ENCODE measurements at regions not wholly inside any gene's neighbourhood (a gene's known extent, or its start where the extent isn't known, plus 50 kb on each side); places are given as distances from the start of the nearest gene placed in this dataset.
"Not testable (repeated sequence)": the region's sequence is repeated elsewhere in the genome, so short reads cannot be mapped to it uniquely, and the experiment has no call there.

DNA sequence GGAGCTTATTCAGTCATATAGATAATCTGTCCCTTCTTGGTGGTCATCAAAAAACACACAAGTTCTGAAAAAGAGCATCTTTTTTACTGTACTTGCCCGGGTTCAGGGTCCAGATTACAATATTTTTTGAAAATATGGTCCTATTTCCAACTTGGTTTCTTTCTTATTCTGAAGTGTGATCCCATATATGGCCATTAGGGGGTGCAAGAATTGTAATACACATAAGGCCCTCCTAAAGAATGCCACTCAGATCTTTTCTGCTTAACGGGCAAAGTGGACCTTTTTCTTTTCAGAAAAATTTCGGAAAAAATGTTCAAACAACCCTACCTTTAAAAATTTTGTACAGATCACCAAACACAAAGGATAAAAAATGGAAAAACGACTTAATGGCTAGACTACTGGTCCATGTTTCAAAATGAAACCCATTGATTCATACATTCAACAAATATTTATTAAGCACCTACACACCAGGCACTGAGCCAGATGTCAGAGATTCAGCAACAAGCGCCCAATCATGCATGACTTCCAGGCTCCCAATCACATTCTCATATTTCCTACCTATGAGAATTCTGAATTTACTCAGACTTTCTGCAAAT, 102.0 kb upstream of the MYRIP start:
- H3K36me3 ChIP-seq (ENCODE audit: control insufficient read depth in 2 of 2, insufficient read depth in 1 of 2, low read length in 2 of 2), result no peaks in the 10 kb centered on the region
- POLR2A ChIA-PET, result no interaction called here
- CTCF ChIA-PET, result interaction anchor here (0.6 to 1.2 kb wide), 3 partner anchors 23 to 463 kb away, joined by 3 to 6 read pairs (median 3); no protein-coding TSS in a partner anchor
- no peak overlapping the region for H3K27ac ChIP-seq (ENCODE audit: extremely low read depth, low read depth, low read length)
- TF ChIP-seq ZNF792 (tag by site-specific recombination; IDR thresholded peaks at IDR 0.05) (no peak), ZNF184 (tag by site-specific recombination; IDR thresholded peaks at IDR 0.05) (no peak), ZNF654 (tag by site-specific recombination; IDR thresholded peaks at IDR 0.05; ENCODE audit: low read depth) (peak; percentile 17; the same call in 1 of the 2 replicates)
- no peak overlapping the region for H3K4me3 ChIP-seq (ENCODE audit: low read depth, low read length)
- H3K9me3 ChIP-seq (ENCODE audit: control insufficient read depth, insufficient read depth, low read depth, low read length), result no peaks in the 10 kb centered on the region
- no peaks in the 10 kb centered on the region for H3K4me1 ChIP-seq (ENCODE audit: control insufficient read depth, insufficient read depth, low read length)

DNA sequence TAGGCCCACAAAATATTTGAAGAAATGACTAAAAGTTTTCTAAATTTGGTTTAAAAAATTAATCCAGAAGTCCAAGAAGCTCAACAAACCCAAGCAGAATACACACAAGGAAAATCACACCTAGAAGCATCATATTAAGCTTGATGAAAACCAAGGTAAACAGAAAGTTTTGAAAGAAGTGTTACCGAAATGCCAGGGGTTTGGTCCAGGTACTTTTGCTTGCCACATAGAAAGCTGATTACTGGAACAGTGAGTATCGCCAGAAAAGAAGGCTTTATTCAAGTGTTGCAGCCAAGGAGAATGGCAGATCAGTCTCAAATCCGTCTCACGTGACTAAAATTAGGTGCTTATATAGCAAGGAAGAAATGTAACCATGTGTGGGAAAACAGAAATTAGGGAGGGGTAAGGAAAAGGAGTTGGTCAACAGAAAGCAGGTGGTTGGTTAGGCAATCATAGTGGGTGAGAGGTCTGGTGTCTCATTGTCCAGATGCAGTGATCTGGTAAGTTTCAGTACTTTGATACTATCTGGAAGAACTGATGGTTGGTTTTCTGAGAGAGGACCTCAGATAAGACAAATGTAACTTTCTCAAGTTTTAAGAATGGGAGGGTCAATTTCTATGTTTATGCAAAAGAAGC, 96.9 kb upstream of the MYRIP start:
- no peak overlapping the region for H3K4me3 ChIP-seq (ENCODE audit: low read depth, low read length)
- no peaks in the 10 kb centered on the region for H3K36me3 ChIP-seq (ENCODE audit: control insufficient read depth in 2 of 2, insufficient read depth in 1 of 2, low read length in 2 of 2)
- POLR2A ChIA-PET, result no interaction called here
- H3K9me3 ChIP-seq (ENCODE audit: control insufficient read depth, insufficient read depth, low read depth, low read length), result no peaks in the 10 kb centered on the region
- TF ChIP-seq ZFP37 (tag by site-specific recombination; IDR thresholded peaks at IDR 0.05) (no peak), ZFHX2 (tag by site-specific recombination; conservative IDR thresholded peaks at IDR 0.05) (no peak), ZNF701 (tag by site-specific recombination; IDR thresholded peaks at IDR 0.05) (no peak), ZNF792 (tag by site-specific recombination; IDR thresholded peaks at IDR 0.05) (no peak), KLF1 (tag by site-specific recombination; IDR thresholded peaks at IDR 0.05) (no peak)
- TF ChIP-seq, protein P1, sequence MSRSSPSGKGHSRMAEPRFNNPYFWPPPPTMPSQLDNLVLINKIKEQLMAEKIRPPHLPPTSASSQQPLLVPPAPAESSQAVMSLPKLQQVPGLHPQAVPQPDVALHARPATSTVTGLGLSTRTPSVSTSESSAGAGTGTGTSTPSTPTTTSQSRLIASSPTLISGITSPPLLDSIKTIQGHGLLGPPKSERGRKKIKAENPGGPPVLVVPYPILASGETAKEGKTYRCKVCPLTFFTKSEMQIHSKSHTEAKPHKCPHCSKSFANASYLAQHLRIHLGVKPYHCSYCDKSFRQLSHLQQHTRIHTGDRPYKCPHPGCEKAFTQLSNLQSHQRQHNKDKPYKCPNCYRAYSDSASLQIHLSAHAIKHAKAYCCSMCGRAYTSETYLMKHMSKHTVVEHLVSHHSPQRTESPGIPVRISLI (tag by site-specific recombination; IDR thresholded peaks at IDR 0.05), result no peak
- TF ChIP-seq, protein P2, sequence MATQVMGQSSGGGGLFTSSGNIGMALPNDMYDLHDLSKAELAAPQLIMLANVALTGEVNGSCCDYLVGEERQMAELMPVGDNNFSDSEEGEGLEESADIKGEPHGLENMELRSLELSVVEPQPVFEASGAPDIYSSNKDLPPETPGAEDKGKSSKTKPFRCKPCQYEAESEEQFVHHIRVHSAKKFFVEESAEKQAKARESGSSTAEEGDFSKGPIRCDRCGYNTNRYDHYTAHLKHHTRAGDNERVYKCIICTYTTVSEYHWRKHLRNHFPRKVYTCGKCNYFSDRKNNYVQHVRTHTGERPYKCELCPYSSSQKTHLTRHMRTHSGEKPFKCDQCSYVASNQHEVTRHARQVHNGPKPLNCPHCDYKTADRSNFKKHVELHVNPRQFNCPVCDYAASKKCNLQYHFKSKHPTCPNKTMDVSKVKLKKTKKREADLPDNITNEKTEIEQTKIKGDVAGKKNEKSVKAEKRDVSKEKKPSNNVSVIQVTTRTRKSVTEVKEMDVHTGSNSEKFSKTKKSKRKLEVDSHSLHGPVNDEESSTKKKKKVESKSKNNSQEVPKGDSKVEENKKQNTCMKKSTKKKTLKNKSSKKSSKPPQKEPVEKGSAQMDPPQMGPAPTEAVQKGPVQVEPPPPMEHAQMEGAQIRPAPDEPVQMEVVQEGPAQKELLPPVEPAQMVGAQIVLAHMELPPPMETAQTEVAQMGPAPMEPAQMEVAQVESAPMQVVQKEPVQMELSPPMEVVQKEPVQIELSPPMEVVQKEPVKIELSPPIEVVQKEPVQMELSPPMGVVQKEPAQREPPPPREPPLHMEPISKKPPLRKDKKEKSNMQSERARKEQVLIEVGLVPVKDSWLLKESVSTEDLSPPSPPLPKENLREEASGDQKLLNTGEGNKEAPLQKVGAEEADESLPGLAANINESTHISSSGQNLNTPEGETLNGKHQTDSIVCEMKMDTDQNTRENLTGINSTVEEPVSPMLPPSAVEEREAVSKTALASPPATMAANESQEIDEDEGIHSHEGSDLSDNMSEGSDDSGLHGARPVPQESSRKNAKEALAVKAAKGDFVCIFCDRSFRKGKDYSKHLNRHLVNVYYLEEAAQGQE (tag by site-specific recombination; IDR thresholded peaks at IDR 0.05), result no peak
- TF ChIP-seq, protein P3, sequence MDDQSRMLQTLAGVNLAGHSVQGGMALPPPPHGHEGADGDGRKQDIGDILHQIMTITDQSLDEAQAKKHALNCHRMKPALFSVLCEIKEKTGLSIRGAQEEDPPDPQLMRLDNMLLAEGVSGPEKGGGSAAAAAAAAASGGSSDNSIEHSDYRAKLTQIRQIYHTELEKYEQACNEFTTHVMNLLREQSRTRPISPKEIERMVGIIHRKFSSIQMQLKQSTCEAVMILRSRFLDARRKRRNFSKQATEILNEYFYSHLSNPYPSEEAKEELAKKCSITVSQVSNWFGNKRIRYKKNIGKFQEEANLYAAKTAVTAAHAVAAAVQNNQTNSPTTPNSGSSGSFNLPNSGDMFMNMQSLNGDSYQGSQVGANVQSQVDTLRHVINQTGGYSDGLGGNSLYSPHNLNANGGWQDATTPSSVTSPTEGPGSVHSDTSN (CRISPR knock-in tag; IDR thresholded peaks at IDR 0.05), result no peak
- TF ChIP-seq, protein P4, sequence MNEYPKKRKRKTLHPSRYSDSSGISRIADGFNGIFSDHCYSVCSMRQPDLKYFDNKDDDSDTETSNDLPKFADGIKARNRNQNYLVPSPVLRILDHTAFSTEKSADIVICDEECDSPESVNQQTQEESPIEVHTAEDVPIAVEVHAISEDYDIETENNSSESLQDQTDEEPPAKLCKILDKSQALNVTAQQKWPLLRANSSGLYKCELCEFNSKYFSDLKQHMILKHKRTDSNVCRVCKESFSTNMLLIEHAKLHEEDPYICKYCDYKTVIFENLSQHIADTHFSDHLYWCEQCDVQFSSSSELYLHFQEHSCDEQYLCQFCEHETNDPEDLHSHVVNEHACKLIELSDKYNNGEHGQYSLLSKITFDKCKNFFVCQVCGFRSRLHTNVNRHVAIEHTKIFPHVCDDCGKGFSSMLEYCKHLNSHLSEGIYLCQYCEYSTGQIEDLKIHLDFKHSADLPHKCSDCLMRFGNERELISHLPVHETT (tag by site-specific recombination; IDR thresholded peaks at IDR 0.05), result no peak
- TF ChIP-seq, protein P5, sequence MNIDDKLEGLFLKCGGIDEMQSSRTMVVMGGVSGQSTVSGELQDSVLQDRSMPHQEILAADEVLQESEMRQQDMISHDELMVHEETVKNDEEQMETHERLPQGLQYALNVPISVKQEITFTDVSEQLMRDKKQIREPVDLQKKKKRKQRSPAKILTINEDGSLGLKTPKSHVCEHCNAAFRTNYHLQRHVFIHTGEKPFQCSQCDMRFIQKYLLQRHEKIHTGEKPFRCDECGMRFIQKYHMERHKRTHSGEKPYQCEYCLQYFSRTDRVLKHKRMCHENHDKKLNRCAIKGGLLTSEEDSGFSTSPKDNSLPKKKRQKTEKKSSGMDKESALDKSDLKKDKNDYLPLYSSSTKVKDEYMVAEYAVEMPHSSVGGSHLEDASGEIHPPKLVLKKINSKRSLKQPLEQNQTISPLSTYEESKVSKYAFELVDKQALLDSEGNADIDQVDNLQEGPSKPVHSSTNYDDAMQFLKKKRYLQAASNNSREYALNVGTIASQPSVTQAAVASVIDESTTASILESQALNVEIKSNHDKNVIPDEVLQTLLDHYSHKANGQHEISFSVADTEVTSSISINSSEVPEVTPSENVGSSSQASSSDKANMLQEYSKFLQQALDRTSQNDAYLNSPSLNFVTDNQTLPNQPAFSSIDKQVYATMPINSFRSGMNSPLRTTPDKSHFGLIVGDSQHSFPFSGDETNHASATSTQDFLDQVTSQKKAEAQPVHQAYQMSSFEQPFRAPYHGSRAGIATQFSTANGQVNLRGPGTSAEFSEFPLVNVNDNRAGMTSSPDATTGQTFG (tag by site-specific recombination; IDR thresholded peaks at IDR 0.05; ENCODE audit: borderline replicate concordance), result no peak
- no peak overlapping the region for H3K27ac ChIP-seq (ENCODE audit: extremely low read depth, low read depth, low read length)
- CTCF ChIA-PET, result no interaction called here
- no peaks in the 10 kb centered on the region for H3K4me1 ChIP-seq (ENCODE audit: control insufficient read depth, insufficient read depth, low read length)

DNA sequence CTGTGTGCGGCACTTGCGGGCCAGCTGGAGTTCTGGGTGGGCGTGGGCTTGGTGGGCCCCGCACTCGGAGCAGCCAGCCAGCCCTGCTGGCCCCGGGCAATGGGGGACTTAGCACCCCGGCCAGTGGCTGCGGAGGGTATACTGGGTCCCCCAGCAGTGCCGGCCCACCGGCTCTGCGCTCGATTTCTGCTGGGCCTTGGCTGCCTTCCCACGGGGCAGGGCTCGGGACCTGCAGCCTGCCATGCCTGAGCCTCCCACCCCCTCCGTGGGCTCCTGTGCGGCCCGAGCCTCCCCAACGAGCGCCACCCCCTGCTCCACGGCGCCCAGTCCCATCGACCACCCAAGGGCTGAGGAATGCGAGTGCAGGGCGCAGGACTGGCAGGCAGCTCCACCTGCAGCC, 96.1 kb upstream of the MYRIP start:
- H3K4me3 ChIP-seq (ENCODE audit: low read depth, low read length); H3K27ac ChIP-seq (ENCODE audit: extremely low read depth, low read depth, low read length); H3K4me1 ChIP-seq (ENCODE audit: control insufficient read depth, insufficient read depth, low read length); CTCF ChIA-PET; H3K36me3 ChIP-seq (ENCODE audit: control insufficient read depth in 2 of 2, insufficient read depth in 1 of 2, low read length in 2 of 2); H3K9me3 ChIP-seq (ENCODE audit: control insufficient read depth, insufficient read depth, low read depth, low read length); POLR2A ChIA-PET: not testable (repeated sequence)
